ENCODE measurements at regions not wholly inside any gene's neighbourhood (a gene's known extent, or its start where the extent isn't known, plus 50 kb on each side); places are given as distances from the start of the nearest gene placed in this dataset.

- Histone ChIP-seq H3K79me1 (ENCODE audit: insufficient read depth, low read depth, low read length, poor library complexity, severe bottlenecking) (no peaks in the 10 kb centered on the region), H3K27me3 (ENCODE audit: insufficient read depth, low read length) (no peaks in the 10 kb centered on the region), H3K23me2 (ENCODE audit: insufficient read length, low read depth, low read length, poor library complexity, severe bottlenecking) (no peaks in the 10 kb centered on the region), H3K18ac (ENCODE audit: insufficient read length, low read depth, low read length) (no peak overlapping the region), H3K9me3 (ENCODE audit: control insufficient read depth, low read depth, low read length) (no peaks in the 10 kb centered on the region), H2AFZ (ENCODE audit: low read length) (no peak overlapping the region), H2AK5ac (ENCODE audit: insufficient read length, low read length) (no peak overlapping the region), H3K4me2 (ENCODE audit: insufficient read depth, insufficient read length, low read length) (no peak overlapping the region), H2BK5ac (ENCODE audit: insufficient read length, low read length) (no peak overlapping the region), H3K4me1 (ENCODE audit: insufficient read depth, low read length) (no peaks in the 10 kb centered on the region), H3K4ac (ENCODE audit: low read depth, low read length) (no peak overlapping the region), H3K27ac (ENCODE audit: insufficient read length, low read depth, low read length) (no peak overlapping the region), H3T11ph (ENCODE audit: low read length) (no peak overlapping the region), H4K5ac (ENCODE audit: insufficient read length, low read depth, low read length) (no peak overlapping the region), H3K79me2 (ENCODE audit: insufficient read depth, low read length) (no peaks in the 10 kb centered on the region), H3K14ac (ENCODE audit: insufficient read depth, low read length) (no peak overlapping the region), H2BK20ac (ENCODE audit: low read depth, low read length, poor library complexity, severe bottlenecking) (no peak overlapping the region), H3K23ac (ENCODE audit: insufficient read length, low read depth, low read length) (no peak overlapping the region), H3K9ac (ENCODE audit: extremely low read depth, insufficient read length, low read length) (no peak overlapping the region), H4K91ac (ENCODE audit: insufficient read length, low read depth, low read length) (no peak overlapping the region), H4K20me1 (ENCODE audit: control insufficient read depth, insufficient read depth, insufficient read length) (no peaks in the 10 kb centered on the region), H2BK15ac (ENCODE audit: low read depth, low read length) (no peak overlapping the region), H2BK12ac (ENCODE audit: insufficient read length, low read depth, low read length) (no peak overlapping the region), H4K8ac (replicated peaks; ENCODE audit: insufficient read length, low read depth, low read length) (no peak overlapping the region), H3K56ac (ENCODE audit: insufficient read length, low read depth, low read length) (no peak overlapping the region), H2BK120ac (ENCODE audit: low read depth, low read length, poor library complexity, severe bottlenecking) (no peak overlapping the region)
- Mint-ChIP-seq H3K4me3 (no peak overlapping the region), H3K27ac (no peak overlapping the region), H3K36me3 (ENCODE audit: insufficient read depth in 1 of 3, low read depth in 3 of 3) (no peaks in the 10 kb centered on the region), H3K27me3 (ENCODE audit: low read depth) (no peaks in the 10 kb centered on the region), H3K9me3 (no peaks in the 10 kb centered on the region), H3K4me1 (no peaks in the 10 kb centered on the region)
- DNase-seq, result no peak
- TF ChIP-seq CTCF (conservative IDR thresholded peaks at IDR 0.05), result peak; percentile 86
- WGBS (ENCODE audit: extremely low coverage, insufficient read length, low lambda C conversion rate), result no CpG with 5 or more reads among the region's 1 CpG
Measured at GRCh38 chr2:138373993-138374408, 127.6 kb upstream of the SPOPL start.

Measured in H9 (cell line).